Erythroblast (primary cell): ENCODE measurements at regions not wholly inside any gene's neighbourhood (a gene's known extent, or its start where the extent isn't known, plus 50 kb on each side); places are given as distances from the start of the nearest gene placed in this dataset.

ENCODE experiments used
- GATA1 ChIP-seq: IDR thresholded peaks from 2 replicates; pipeline ENCODE4 v1.6.1; 2011; ENCODE audit warnings: low read depth, mild to moderate bottlenecking, control low read depth, low read length, moderate library complexity
- POLR2A ChIP-seq: IDR thresholded peaks from 2 replicates; pipeline ENCODE4 v1.6.1; 2011; ENCODE audit warnings: mild to moderate bottlenecking, low read length

GRCh38 chr6:128720891-128721290 is 162.0 kb upstream of the LAMA2 start:
- TF ChIP-seq POLR2A = no peak
- no peak for TF ChIP-seq GATA1
